Hematopoietic multipotent progenitor cell treated with erythropoietin and hydrocortisone succinate and interleukin-3 and kit ligand, for 17 days (in vitro differentiated cells): ENCODE measurements at regions not wholly inside any gene's neighbourhood (a gene's known extent, or its start where the extent isn't known, plus 50 kb on each side); places are given as distances from the start of the nearest gene placed in this dataset.

Experiments
- DNase-seq: peaks from one replicate; pipeline ENCODE4 v3.0.0-alpha.2; 2015; ENCODE audit warnings: low spot score

GRCh38 chr9:86529496-86530275 is 175.5 kb upstream of the TUT7 start:
- no peak for DNase-seq

- no peak for DNase-seq
These were observed 171.8 kb upstream of the TUT7 start for GRCh38 chr9:86526021-86526420.

- no peak for DNase-seq
These were observed 171.0 kb upstream of the TUT7 start for GRCh38 chr9:86525182-86525581.

- no peak for DNase-seq
These were observed 167.8 kb upstream of the TUT7 start for GRCh38 chr9:86521977-86522376.

- no peak for DNase-seq
These were observed 167.1 kb upstream of the TUT7 start for GRCh38 chr9:86521322-86521721.

GRCh38 chr9:86519066-86519615 is 164.9 kb upstream of the TUT7 start:
- DNase-seq: no peak

GRCh38 chr9:86517475-86517874 is 163.3 kb upstream of the TUT7 start:
- no peak for DNase-seq

DNA sequence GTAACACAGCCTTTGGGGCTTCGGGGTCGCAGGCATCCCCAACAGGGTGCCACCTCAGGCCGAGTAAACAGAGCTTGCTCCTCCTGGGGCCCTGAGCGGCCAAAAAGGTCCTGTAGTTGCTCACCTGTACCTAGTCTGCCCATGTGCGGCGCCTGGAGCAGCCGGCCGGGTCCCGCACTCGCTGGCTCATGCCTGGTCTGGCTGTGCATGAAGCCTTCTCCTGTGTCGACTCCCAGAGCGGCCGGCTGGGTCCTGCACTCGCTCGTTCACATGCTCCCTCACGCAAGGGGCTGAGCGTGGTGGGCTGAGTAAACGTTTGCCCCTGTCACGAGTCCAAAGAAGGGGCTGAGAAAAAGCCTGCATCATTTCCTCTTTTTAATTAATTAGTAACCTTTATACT is 162.4 kb upstream of the TUT7 start:
- DNase-seq: no peak

GRCh38 chr9:86515221-86515620 is 161.0 kb upstream of the TUT7 start:
- no peak for DNase-seq

DNA sequence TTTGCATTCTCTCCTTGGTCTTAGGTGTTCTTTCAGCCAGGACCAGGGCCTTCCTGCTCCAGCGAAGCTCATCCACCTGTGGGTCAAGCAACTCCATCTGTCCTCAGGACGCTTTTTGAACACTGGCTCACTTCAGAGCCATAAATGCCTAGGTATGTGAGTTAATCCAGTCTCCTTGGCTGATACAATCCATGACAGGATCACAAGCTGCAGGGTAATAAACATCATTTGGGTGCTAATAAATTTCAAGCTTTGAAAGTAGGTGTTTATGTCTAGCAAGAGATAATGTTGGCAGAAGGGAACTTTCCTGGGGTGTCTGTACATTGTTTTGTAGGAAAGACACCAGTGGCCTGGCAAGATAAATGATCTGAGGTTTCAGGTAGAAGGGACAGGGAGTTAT is 159.2 kb upstream of the TUT7 start:
- no peak for DNase-seq

GRCh38 chr9:86512929-86513328 is 158.7 kb upstream of the TUT7 start:
- DNase-seq: no peak

- DNase-seq: no peak
These were observed 157.6 kb upstream of the TUT7 start for GRCh38 chr9:86511614-86512360.

DNA sequence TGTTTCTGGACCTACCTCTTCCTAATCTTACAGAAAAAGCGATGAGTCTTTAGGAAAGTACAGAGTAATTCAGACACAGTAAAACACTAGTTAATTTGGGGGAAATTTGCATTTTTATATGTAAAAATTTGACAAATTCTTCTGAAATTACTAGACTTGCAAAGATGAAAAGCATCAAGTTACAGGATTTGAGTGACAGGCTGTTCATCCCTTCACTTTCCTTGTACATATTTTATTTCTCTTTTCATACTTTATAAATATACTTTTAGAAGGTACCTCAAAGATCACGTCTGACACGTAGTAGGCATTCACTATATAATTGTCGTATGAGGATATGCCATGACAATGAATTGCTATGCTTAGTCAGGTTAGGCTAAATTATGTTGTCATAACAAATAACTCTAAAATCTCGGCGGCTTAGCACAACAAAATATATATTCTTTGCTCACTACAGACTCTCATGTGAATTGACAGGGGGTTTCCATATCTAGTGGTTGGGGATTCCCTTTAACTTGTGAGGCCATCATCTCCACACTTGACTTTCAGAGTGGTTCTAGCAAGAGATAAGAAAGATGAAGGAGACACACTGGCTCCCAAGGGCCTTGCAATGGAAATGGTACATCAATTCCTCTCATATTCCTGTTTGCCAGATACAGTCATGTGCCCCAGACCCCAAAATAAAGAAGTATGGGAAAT is 154.1 kb upstream of the TUT7 start:
- DNase-seq: no peak

- no peak for DNase-seq
These were observed 153.0 kb upstream of the TUT7 start for GRCh38 chr9:86507212-86507630.

DNA sequence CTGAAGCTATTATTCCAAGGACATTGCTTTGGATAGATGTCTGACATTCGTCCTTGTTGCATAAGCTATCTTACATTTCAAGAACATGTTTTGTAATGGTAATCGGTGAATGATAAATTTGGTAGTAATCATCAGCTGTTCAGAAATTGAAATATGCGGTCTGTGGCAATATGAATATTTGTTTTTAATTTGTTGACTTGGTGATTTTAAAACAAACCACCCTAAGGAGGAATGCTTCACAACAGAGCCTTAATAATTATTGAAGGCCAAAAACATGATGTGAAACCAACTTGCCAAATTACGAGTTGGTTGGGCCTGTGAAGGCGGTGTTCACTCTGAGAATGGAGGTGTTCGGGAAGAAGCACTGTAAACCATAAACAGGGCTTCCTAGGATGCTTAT is 149.7 kb upstream of the TUT7 start:
- DNase-seq: no peak

DNA sequence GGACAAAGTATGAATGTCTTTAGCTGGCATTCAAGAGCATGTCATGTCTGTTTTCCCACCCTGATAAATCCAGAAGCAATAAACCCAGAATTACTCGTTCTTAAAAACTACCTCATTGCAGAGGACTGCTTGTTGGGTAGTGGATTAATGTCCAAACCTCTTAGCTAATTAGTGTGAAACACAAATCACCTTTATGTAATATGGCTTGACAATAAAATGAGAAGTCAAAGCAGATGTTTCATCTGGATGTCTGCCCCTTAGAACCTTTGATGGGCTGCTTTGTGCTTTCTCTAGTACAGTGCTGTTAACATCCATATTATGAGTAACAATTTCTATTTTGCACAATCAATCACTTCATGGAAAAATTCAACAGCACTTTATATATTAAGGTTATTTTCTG is 149.1 kb upstream of the TUT7 start:
- no peak for DNase-seq

- no peak for DNase-seq
These were observed 146.6 kb upstream of the TUT7 start for GRCh38 chr9:86500667-86501435.

DNA sequence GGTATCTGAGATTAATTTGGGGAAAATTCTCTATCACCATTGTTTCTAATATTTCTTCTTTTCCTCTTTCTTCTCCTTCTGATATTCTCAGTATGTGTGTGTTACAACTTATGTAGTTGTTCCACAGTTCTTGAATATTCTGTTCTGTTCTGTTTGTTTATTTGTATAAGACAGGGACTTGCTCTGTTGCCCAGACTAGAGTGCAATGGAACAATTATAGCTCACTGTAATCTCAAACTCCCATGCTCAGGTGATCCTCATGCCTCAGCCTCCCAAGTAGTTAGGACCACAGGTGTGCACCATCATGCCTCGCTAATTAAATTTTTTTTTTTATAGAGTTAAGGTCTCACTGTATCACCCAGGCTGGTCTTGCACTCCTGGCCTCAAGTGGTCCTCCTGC is 145.8 kb upstream of the TUT7 start:
- no peak for DNase-seq

DNA sequence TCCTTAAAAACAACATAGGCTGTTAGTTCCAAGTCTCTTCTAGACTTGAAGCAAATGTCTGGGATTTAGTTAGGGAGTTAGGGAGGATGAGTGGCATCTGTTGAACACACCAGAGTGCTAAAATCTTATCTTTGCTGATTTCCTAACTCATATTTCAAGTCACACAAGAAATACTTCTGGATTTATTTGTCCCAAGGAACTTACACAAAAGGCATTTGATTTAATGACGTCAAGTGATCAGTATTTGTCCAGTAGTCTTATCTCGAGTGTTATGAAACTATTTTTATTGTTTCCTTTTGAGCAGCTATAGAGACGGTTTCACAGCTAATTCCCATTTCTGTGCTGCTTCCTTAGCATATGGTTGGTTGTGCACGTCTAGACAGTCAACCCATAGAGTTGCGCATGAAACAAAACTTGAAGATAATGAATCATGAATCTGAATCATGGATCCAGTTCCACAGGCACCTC is 140.5 kb upstream of the TUT7 start:
- no peak for DNase-seq

GRCh38 chr9:86491468-86492266 is 137.5 kb upstream of the TUT7 start:
- no peak for DNase-seq

- DNase-seq: no peak
These were observed 134.6 kb upstream of the TUT7 start for GRCh38 chr9:86488794-86489193.
